Cardiac muscle cell (in vitro differentiated cells and primary cell): ENCODE measurements at regions not wholly inside any gene's neighbourhood (a gene's known extent, or its start where the extent isn't known, plus 50 kb on each side); places are given as distances from the start of the nearest gene placed in this dataset.

ENCODE experiments used
- DNase-seq, 2 donors: peaks; one replicate each; pipeline versions ENCODE4 v3.0.0 to v3.0.0-alpha.2; 2010 to 2017; ENCODE audit warnings: low read depth in 1 of 2, low spot score in 1 of 2
- H3K27ac ChIP-seq: fragments of 200-600 bp; sonication (generic); 2 replicates; pipeline ENCODE4 v1.5.1; 2016
- H3K27me3 ChIP-seq: fragments of 200-600 bp; sonication (generic); 2 replicates; pipeline ENCODE4 v1.6.0; 2016; ENCODE audit warnings: control low read depth
- H3K36me3 ChIP-seq: fragments of 200-600 bp; sonication (generic); 2 replicates; pipeline ENCODE4 v1.5.1; 2016; ENCODE audit warnings: control low read depth
- H3K4me1 ChIP-seq: fragments of 200-600 bp; sonication (generic); 2 replicates; pipeline ENCODE4 v1.8.1; 2017; ENCODE audit warnings: low read depth, mild to moderate bottlenecking, mixed run types
- H3K4me3 ChIP-seq: fragments of 200-600 bp; sonication (generic); 2 replicates; pipeline ENCODE4 v1.5.1; 2016; ENCODE audit warnings: mild to moderate bottlenecking
- H3K9me3 ChIP-seq: fragments of 200-600 bp; sonication (generic); 2 replicates; pipeline ENCODE4 v1.5.1; 2017; ENCODE audit warnings: low read depth, mild to moderate bottlenecking, control low read depth
- TF ChIP-seq, protein P1 (sequence below): IDR thresholded peaks from 2 replicates; pipeline ENCODE4 v1.5.1; 2012; ENCODE audit warnings: low read depth, mild to moderate bottlenecking, low read length

DNA sequence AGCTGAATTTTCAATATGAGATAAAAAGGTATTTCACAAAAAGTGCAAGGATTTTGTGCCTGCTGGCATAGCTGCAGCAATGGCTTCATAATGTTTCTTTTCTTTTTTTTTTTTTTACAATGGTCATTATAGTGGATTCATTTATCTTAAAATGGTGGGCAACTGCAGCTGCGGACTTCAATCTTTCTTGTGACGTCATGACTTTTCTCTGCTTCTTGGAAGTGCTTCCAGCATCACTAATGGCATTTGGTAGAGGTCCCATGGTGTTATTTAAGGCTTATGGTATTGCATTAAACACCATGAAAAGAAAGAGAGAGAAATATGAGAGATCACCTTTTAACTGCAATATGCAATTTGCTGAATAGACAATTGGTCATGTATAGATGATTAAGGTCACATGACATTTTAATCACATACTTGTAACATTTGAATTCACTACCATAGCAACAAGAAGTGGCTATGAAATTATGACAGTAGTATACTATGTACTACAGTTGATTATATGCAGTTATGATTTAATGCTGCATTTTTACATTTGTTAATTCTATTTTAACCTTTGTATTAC is 684.0 kb upstream of the AADAT start:
- Histone ChIP-seq H3K27ac (no peak overlapping the region), H3K4me3 (no peak overlapping the region), H3K4me1 (no peaks in the 10 kb centered on the region), H3K9me3 (no peaks in the 10 kb centered on the region), H3K36me3 (no peaks in the 10 kb centered on the region), H3K27me3 (no peaks in the 10 kb centered on the region)
- DNase-seq, result no peak
- TF ChIP-seq, protein P1, sequence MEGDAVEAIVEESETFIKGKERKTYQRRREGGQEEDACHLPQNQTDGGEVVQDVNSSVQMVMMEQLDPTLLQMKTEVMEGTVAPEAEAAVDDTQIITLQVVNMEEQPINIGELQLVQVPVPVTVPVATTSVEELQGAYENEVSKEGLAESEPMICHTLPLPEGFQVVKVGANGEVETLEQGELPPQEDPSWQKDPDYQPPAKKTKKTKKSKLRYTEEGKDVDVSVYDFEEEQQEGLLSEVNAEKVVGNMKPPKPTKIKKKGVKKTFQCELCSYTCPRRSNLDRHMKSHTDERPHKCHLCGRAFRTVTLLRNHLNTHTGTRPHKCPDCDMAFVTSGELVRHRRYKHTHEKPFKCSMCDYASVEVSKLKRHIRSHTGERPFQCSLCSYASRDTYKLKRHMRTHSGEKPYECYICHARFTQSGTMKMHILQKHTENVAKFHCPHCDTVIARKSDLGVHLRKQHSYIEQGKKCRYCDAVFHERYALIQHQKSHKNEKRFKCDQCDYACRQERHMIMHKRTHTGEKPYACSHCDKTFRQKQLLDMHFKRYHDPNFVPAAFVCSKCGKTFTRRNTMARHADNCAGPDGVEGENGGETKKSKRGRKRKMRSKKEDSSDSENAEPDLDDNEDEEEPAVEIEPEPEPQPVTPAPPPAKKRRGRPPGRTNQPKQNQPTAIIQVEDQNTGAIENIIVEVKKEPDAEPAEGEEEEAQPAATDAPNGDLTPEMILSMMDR, result no peak

DNA sequence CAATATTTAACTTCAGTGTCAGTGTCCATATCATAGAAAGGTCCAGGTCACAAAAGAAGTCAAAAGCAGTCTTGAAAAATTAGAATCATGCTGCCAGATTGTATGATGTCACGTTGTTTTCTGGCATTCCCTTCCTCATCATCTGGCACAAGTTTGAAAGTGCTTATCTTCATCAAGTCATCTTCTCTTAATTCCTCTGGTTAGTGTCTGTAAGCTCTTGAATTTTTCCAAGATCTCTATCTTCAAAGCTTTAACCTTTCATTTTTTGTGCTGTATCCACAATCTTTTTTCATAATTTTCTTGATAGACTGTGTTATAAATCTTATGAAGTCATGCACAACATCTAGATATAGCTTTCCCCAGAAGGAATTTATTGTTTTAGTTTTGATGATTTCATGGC is 682.7 kb upstream of the AADAT start:
- Histone ChIP-seq H3K27me3 (no peaks in the 10 kb centered on the region), H3K27ac (no peak overlapping the region)

DNA sequence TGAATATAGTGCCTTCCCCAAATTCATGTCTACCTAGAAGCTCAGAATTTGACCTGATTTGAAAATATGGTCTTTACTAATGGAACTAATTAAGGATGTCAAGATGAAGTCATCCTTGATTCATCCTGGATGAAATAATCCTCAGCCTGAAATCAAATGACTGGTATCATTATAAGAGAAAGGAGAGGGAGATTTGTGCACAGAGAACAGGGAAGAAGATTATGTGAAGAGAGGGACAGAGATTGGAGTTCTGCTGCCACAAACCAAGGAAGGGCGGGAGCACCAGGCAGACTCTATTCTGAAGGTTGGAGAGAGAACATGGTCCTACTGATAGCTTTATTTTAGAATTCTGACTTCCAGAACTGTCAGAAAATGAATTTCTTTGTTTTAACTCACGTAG is 680.9 kb upstream of the AADAT start:
- TF ChIP-seq, protein P1, result no peak
- Histone ChIP-seq H3K27ac (no peak overlapping the region), H3K9me3 (no peaks in the 10 kb centered on the region), H3K27me3 (no peaks in the 10 kb centered on the region), H3K36me3 (no peaks in the 10 kb centered on the region), H3K4me3 (no peak overlapping the region), H3K4me1 (no peaks in the 10 kb centered on the region)
- no peak for DNase-seq

More for the DNA sequence above, 682.7 kb upstream of the AADAT start:
- H3K4me3 ChIP-seq, result no peak overlapping the region
- no peaks in the 10 kb centered on the region for H3K4me1 ChIP-seq
- H3K9me3 ChIP-seq, result no peaks in the 10 kb centered on the region
- no peaks in the 10 kb centered on the region for H3K36me3 ChIP-seq
- TF ChIP-seq, protein P1, result no peak
- DNase-seq, result no peak

DNA sequence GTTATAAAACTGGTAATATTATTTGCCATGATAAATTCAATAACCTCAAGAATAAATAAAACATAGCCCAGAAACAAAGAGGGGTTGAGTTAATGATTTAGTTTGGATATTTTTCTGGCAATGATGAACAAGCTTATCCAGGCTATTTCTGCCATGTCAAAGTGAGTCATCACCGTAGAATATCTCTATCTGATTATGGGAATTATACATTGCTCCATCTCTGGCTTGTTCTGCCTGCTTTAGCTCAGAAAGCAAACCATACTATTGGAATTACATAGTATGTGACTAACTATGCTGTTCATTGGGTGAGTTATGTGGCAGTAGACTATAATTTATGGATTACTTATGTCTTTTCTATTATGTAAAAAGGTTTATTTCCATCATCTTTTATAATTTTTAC is 680.1 kb upstream of the AADAT start:
- Histone ChIP-seq H3K4me1 (no peaks in the 10 kb centered on the region), H3K36me3 (no peaks in the 10 kb centered on the region), H3K27ac (no peak overlapping the region), H3K9me3 (no peaks in the 10 kb centered on the region), H3K27me3 (no peaks in the 10 kb centered on the region), H3K4me3 (no peak overlapping the region)
- TF ChIP-seq, protein P1, result no peak
- DNase-seq, result no peak

DNA sequence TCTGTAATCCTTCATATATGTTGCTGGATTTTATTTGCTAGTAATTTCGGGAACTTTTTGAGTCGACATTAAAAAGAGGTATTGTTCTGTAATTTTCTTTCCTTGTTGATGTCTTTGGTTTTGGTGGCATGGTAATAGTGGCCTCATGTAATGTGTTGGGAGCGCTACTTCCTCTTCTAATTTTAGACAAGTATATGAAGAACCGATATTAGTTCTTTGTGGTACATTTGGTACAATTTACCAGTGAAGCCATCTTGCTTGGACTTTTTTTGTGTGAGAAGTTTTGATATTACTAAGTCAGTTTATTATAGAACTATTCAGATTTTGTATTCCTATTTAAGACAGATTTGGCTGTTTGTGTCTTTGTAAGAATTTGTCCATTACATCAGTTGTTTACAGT is 669.2 kb upstream of the AADAT start:
- TF ChIP-seq, protein P1, result no peak
- H3K9me3 ChIP-seq, result no peaks in the 10 kb centered on the region
- no peak overlapping the region for H3K4me3 ChIP-seq
- no peaks in the 10 kb centered on the region for H3K4me1 ChIP-seq
- no peak for DNase-seq
- no peaks in the 10 kb centered on the region for H3K36me3 ChIP-seq
- H3K27ac ChIP-seq, result no peak overlapping the region
- no peaks in the 10 kb centered on the region for H3K27me3 ChIP-seq

DNA sequence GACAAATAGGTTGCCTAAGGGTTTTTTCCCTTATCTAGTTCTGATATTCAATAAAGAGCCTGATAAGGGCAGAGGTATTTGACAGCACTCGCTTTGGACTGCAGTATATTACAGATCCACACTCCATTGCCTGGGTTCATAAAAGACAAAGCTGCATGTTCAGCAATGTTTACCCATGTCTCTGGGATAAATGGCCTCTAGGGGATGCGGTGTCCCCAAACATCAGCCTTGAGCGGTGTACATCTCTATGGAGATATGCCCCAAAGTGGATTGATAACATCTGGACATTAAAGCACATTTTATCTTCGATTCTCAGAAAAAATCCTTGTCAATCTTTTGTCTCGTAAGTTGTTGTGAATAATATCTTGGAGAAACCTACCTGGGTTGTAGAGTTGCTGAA is 660.8 kb upstream of the AADAT start:
- no peak overlapping the region for H3K27ac ChIP-seq
- H3K4me3 ChIP-seq, result no peak overlapping the region
- TF ChIP-seq, protein P1, result no peak
- no peaks in the 10 kb centered on the region for H3K9me3 ChIP-seq
- H3K36me3 ChIP-seq, result no peaks in the 10 kb centered on the region
- DNase-seq, result no peak
- H3K27me3 ChIP-seq, result no peaks in the 10 kb centered on the region
- H3K4me1 ChIP-seq, result no peaks in the 10 kb centered on the region
